Epithelial cell of proximal tubule (primary cell): ENCODE measurements at regions not wholly inside any gene's neighbourhood (a gene's known extent, or its start where the extent isn't known, plus 50 kb on each side); places are given as distances from the start of the nearest gene placed in this dataset.

ENCODE experiments used
- DNase-seq: peaks from one replicate; pipeline ENCODE4 v3.0.0-alpha.2; 2011; ENCODE audit warnings: low read depth
- H3K4me3 ChIP-seq: 2 replicates; pipeline ENCODE4 v1.5.1; 2011; ENCODE audit warnings: low read depth, mild to moderate bottlenecking, low read length
- TF ChIP-seq, protein P1 (sequence below): conservative IDR thresholded peaks from 2 replicates; pipeline ENCODE4 v1.5.1; 2012; ENCODE audit warnings: low read depth, mild to moderate bottlenecking, low read length

DNA sequence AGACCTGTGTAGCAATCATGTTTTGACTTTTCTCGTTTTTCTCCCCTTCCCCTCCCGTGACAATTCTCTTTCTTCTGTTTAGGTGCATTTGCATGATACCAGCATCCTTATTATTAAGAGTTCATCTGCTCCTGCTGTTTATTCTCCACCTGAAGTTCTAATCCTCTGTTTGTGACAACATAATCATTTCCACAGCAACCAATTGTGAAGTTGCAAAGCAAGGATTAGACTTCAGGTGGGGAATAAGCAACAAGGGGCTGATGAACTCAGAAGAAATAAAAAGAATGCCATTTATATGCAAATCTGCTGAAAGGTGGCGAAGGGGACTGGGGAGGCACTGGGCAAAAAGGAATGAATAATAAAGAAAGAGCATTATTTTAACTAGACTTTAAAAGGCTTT is 124.8 kb upstream of the LINC00305 start:
- DNase-seq = no peak
- H3K4me3 ChIP-seq = no peak overlapping the region
- TF ChIP-seq, protein P1, sequence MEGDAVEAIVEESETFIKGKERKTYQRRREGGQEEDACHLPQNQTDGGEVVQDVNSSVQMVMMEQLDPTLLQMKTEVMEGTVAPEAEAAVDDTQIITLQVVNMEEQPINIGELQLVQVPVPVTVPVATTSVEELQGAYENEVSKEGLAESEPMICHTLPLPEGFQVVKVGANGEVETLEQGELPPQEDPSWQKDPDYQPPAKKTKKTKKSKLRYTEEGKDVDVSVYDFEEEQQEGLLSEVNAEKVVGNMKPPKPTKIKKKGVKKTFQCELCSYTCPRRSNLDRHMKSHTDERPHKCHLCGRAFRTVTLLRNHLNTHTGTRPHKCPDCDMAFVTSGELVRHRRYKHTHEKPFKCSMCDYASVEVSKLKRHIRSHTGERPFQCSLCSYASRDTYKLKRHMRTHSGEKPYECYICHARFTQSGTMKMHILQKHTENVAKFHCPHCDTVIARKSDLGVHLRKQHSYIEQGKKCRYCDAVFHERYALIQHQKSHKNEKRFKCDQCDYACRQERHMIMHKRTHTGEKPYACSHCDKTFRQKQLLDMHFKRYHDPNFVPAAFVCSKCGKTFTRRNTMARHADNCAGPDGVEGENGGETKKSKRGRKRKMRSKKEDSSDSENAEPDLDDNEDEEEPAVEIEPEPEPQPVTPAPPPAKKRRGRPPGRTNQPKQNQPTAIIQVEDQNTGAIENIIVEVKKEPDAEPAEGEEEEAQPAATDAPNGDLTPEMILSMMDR = no peak

DNA sequence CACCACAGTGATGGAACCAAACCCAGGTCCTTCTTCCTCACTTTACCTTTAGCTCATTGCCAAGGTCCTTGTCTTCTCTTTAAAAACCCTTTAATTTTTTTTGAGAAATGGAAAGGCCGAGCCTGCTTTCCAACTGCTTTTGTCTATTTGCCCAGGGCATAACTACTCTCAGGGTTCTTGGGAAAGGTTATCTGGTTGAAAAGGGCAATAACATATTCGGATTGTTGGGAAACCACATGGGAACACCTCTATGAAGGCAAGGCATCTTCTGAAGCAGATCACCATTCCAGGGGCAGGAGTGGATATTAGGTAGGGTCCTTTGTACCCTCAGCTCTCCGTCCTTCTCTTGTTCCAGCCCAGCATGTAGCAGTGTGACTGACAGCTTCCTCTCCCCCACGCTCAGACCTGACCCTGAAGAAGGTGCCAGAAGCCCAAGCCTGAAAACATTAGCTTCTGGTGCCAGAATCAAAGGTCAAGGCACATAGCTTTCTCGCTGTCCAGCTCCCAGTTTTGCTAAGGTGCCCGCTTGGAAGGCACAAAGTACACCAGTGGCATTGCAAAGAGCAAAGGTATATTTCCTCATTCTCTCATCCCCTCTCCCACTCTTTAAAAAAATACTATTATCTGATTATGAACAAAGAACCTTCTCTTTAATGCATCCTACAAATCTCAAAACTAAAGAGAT is 123.2 kb upstream of the LINC00305 start:
- DNase-seq = no peak
- TF ChIP-seq, protein P1 = no peak
- H3K4me3 ChIP-seq = no peak overlapping the region

DNA sequence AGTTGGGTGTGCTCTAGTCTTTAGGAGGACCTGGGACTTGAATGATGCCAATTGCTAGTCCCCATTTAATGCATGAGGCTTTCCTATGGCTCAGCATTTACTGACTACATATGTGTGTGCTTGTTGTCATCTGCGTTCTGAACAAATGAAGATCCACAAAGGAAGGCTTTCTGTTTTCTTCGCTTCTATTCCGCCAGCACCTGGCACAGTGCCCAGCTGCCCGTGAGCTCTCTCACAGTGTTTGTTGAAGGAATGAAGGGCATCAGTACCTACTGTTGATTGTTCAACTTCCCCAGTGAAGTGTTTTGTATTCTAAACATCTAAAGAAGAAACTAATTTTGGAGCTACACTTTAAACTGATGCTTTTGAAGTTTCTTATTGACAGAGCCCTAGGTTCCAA is 122.4 kb upstream of the LINC00305 start:
- DNase-seq = no peak
- TF ChIP-seq, protein P1 = no peak
- H3K4me3 ChIP-seq = no peak overlapping the region

- TF ChIP-seq, protein P1 = no peak
- DNase-seq = no peak
- no peak overlapping the region for H3K4me3 ChIP-seq
Observed at GRCh38 chr18:64270608-64271007, 121.7 kb upstream of the LINC00305 start.

- no peak for DNase-seq
- TF ChIP-seq, protein P1 = no peak
- no peak overlapping the region for H3K4me3 ChIP-seq
Observed at GRCh38 chr18:64270121-64270520, 121.2 kb upstream of the LINC00305 start.

GRCh38 chr18:64264171-64264570 is 115.3 kb upstream of the LINC00305 start:
- no peak overlapping the region for H3K4me3 ChIP-seq
- DNase-seq = no peak
- TF ChIP-seq, protein P1 = no peak

- TF ChIP-seq, protein P1 = no peak
- no peak for DNase-seq
- no peak overlapping the region for H3K4me3 ChIP-seq
Observed at GRCh38 chr18:64260810-64261209, 111.9 kb upstream of the LINC00305 start.
